Activated T-helper 2 cell treated with anti-CD3 and anti-CD28 coated beads, Interferon-gamma antibody, Interleukin-2, Interleukin-4, amounts not matched to agents 10 μg/mL and 5 μg/mL and 100 μg/mL, durations not matched to agents 14 hours and 24 hours and 36 hours (primary cell): ENCODE measurements at regions not wholly inside any gene's neighbourhood (a gene's known extent, or its start where the extent isn't known, plus 50 kb on each side); places are given as distances from the start of the nearest gene placed in this dataset.

Experiments
- DNase-seq: peaks from one replicate; pipeline ENCODE4 v3.0.0; 2021; ENCODE audit warnings: low spot score
- H3K27ac Mint-ChIP-seq: one replicate; pipeline ENCODE4 v1.8.0; 2021; ENCODE audit warnings: mixed read lengths
- H3K27me3 Mint-ChIP-seq: one replicate; pipeline ENCODE4 v1.8.0; 2021; ENCODE audit warnings: low read depth, mixed read lengths
- H3K36me3 Mint-ChIP-seq: one replicate; pipeline ENCODE4 v1.8.0; 2021; ENCODE audit warnings: low read depth, mixed read lengths
- H3K4me1 Mint-ChIP-seq: one replicate; pipeline ENCODE4 v1.8.0; 2021; ENCODE audit warnings: low read depth, mixed read lengths
- H3K4me3 Mint-ChIP-seq: one replicate; pipeline ENCODE4 v1.8.0; 2021; ENCODE audit warnings: low read depth, mild to moderate bottlenecking, moderate library complexity, mixed read lengths
- H3K9me3 Mint-ChIP-seq: one replicate; pipeline ENCODE4 v1.8.0; 2021; ENCODE audit warnings: mixed read lengths
- intact Hi-C: fragments of 100-400 bp; cut with micrococcal nuclease; formaldehyde crosslinking; loops from one replicate; pipeline ENCODE4 v1.15.1; 2023

DNA sequence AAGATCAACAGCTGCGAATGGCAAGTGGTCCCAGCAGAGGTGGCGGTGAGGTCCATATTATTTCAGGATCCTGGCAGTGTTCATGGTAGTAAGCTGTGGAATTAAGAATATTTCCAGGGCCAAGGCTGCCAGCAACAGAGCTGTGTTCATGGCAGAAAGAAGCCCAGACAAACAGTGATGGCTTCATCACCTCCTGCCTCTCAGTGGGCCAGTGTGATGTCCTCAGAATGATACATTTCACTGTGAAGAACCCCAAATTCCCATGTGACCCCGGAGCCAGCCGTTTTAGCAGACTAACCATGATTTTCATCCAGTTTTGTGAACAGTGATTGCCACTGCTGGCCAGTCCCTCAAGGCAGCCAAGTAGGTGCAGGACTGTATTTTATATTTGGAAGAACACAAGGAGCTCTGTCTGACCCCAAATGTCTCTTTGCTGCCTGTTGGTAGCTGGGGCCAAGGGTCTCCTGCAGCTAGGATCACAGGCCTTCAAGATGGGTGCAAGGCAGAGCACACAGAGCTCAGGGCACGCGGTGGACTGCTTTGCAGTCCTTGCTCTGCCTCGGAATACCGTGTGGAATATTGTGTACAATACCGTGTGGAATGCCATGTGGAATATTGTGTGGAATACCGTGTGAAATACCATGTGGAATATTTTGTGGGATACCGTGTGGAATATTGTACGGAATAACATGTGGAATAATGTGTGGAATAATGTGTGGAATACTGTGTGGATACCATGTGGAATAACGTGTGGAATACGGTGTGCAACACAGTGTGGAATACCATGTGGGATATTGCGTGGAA lies 132.3 kb upstream of the CHST15 start:
- no peaks in the 10 kb centered on the region for H3K27me3 Mint-ChIP-seq
- H3K36me3 Mint-ChIP-seq, result no peaks in the 10 kb centered on the region
- peak; percentile 43 for DNase-seq
- peaks cover 49% of the 10 kb centered on the region for H3K9me3 Mint-ChIP-seq
- H3K4me1 Mint-ChIP-seq, result peaks cover 10% of the 10 kb centered on the region
- no peak overlapping the region for H3K4me3 Mint-ChIP-seq
- H3K27ac Mint-ChIP-seq, result peak overlapping the region; percentile 3
- intact Hi-C loops, result loop anchor here (1.0 kb wide), 2 partner anchors 164 to 230 kb away; no protein-coding TSS in a partner anchor

DNA sequence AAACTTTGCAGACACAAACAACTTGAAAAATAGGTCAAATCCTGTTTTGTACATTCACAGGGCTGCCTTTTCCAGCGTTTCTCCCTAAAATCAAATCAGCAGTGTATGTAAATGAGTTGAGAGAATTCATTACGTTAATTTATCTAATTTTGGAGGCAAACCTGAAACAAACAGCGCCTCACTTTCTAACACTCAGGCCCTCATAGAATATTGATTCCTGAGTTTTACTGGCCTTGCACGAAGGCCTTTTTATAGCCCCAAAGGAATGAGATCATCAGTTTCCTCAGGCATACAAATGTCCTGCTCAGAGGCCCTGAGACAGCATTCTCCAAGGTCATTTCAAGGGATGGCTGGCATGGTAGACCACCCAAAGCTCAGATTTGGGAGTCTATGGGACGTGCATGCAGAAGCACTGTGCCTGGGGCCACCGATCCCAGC lies 131.7 kb upstream of the CHST15 start:
- Mint-ChIP-seq H3K9me3 (peaks cover 43% of the 10 kb centered on the region), H3K36me3 (no peaks in the 10 kb centered on the region)

DNA sequence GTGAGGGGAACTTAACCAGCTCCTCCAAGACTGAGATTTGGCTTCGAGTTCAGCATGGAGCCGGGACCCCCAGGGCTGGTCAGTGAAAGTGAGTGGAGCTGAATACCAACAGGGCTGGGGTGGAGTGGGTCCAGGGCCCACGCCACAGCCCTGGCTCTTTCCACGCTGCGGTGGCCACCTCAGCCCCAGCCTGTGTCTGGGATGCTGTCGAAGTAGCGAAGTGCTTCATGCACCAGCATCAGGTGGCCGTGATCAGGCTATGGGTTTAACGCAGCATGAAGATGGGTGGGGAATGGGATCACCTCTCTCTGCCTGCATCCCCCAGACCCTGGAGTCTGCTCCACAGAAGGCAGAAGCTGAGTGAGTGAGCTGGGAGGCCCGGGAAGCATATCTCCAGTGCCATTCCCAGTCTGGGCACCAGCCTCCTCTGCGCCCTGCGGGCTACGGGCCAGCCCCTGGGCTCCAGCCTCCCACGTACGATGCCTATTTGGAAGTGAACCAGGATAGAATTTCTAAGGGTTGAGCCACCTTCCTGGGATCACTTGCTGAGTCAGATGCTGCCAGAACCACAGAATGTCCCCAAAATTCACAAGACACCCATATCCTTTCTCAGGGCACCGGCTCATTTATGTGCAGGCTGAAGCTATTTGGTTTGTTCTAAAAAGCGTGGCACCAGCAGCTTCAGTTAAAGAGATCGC lies 131.1 kb upstream of the CHST15 start:
- Mint-ChIP-seq H3K36me3 (no peaks in the 10 kb centered on the region), H3K4me1 (peaks cover 14% of the 10 kb centered on the region), H3K27me3 (peaks cover 3% of the 10 kb centered on the region), H3K9me3 (peaks cover 37% of the 10 kb centered on the region), H3K27ac (no peak overlapping the region), H3K4me3 (no peak overlapping the region)
- intact Hi-C loops, result loop anchor here (1.0 kb wide), 2 partner anchors 165 to 229 kb away; no protein-coding TSS in a partner anchor
- DNase-seq, result no peak

More for the DNA sequence above, 131.7 kb upstream of the CHST15 start:
- peaks cover 14% of the 10 kb centered on the region for H3K4me1 Mint-ChIP-seq
- H3K27ac Mint-ChIP-seq, result no peak overlapping the region
- no peak overlapping the region for H3K4me3 Mint-ChIP-seq
- intact Hi-C loops, result loop anchor here (1.0 kb wide), 2 partner anchors 164 to 230 kb away; no protein-coding TSS in a partner anchor
- H3K27me3 Mint-ChIP-seq, result peaks cover under 1% of the 10 kb centered on the region
- no peak for DNase-seq

DNA sequence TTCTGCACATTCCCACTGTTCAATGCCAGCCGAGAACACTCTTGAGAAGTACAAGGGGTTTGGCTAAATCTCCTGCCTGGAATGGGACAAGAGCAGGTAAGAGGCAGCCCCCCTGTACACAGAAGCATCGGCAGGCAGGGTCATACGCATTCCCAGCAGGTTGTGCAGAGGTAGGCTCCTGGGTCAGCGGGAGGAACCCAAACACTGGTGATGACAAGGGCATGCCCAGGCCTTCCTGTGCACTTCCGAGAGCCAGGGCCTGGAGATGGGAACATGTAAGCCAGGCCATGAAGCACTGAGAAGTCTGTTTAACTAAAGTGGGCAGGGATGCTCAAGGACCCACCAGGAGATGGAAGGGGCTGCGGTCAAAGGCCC lies 130.3 kb upstream of the CHST15 start:
- H3K4me1 Mint-ChIP-seq, result peaks cover 14% of the 10 kb centered on the region
- intact Hi-C loops, result no loop called here
- no peak for DNase-seq
- peaks cover 3% of the 10 kb centered on the region for H3K27me3 Mint-ChIP-seq
- no peak overlapping the region for H3K4me3 Mint-ChIP-seq
- no peaks in the 10 kb centered on the region for H3K36me3 Mint-ChIP-seq
- H3K27ac Mint-ChIP-seq, result no peak overlapping the region
- peaks cover 29% of the 10 kb centered on the region for H3K9me3 Mint-ChIP-seq

DNA sequence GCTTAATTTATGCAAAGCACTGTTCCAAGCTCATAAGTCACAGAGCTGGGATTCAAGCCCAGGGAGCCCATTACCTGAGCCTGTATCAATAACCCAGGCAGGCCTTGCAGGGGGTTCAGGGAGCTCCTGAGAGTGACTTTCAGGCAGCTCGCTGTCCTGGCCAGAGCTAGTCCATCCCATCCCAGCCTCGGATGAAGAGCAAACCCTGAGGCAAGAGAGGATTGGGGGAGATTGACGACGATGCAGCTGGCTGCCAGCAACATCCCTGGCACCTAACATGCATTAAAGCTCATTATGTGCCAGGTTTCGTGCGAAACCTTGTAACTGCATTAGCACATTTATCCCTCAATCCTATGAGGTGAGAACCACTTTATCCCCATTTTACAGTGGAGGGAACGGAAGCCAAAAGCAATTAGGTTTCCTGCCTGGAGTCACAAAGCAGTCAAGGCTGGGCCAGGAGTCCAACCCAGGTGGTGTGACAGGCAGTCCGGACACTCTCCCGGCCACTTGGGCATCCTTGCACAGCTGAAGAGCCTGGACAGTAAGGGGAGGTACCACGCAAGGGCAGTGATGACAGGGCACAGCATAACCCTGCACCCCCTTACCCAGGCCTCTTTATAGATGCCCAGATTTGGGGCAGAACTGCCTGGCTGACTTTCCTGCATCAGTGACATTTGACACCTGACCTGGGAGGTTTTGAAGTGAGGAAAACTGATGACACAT lies 129.8 kb upstream of the CHST15 start:
- no peak overlapping the region for H3K27ac Mint-ChIP-seq
- H3K4me1 Mint-ChIP-seq, result peaks cover 14% of the 10 kb centered on the region
- no peak overlapping the region for H3K4me3 Mint-ChIP-seq
- peaks cover 24% of the 10 kb centered on the region for H3K9me3 Mint-ChIP-seq
- no peak for DNase-seq
- no peaks in the 10 kb centered on the region for H3K36me3 Mint-ChIP-seq
- peaks cover 3% of the 10 kb centered on the region for H3K27me3 Mint-ChIP-seq
- intact Hi-C loops, result no loop called here

DNA sequence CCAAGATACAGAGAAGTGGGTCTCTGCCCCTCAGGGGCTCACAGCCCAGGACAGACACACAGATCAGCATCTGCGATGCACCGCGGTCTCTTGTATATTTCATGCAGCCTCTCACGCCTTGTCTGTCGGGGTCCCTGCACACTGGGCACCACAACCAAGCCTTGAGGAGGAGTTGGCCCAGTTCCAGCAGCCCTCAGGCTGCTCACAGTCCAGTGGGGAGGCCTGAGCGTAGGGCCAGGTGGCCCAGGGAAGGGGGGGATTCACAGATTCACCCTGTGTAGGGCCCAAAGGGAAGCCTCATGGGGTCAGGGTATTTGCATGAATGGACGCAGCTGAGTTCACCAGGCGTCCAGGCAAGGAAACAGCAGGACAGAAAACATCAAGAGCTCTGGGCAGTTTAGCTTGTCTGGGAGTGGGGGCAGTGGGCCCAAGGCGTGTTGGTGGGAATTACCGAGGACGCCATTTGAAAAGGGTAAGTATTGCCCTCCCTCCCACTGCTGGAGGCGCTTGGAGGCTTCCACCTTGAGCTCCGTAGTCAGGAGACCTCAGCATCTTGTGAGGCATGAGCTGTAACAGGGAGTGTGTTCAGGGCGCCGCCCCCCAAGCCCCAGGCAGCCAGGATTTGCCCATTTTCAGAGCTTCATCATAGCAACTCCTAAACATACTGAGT lies 129.1 kb upstream of the CHST15 start:
- Mint-ChIP-seq H3K4me3 (no peak overlapping the region), H3K4me1 (peaks cover 14% of the 10 kb centered on the region), H3K36me3 (no peaks in the 10 kb centered on the region), H3K27ac (no peak overlapping the region), H3K9me3 (peaks cover 17% of the 10 kb centered on the region), H3K27me3 (peaks cover 3% of the 10 kb centered on the region)
- no peak for DNase-seq
- intact Hi-C loops, result no loop called here

DNA sequence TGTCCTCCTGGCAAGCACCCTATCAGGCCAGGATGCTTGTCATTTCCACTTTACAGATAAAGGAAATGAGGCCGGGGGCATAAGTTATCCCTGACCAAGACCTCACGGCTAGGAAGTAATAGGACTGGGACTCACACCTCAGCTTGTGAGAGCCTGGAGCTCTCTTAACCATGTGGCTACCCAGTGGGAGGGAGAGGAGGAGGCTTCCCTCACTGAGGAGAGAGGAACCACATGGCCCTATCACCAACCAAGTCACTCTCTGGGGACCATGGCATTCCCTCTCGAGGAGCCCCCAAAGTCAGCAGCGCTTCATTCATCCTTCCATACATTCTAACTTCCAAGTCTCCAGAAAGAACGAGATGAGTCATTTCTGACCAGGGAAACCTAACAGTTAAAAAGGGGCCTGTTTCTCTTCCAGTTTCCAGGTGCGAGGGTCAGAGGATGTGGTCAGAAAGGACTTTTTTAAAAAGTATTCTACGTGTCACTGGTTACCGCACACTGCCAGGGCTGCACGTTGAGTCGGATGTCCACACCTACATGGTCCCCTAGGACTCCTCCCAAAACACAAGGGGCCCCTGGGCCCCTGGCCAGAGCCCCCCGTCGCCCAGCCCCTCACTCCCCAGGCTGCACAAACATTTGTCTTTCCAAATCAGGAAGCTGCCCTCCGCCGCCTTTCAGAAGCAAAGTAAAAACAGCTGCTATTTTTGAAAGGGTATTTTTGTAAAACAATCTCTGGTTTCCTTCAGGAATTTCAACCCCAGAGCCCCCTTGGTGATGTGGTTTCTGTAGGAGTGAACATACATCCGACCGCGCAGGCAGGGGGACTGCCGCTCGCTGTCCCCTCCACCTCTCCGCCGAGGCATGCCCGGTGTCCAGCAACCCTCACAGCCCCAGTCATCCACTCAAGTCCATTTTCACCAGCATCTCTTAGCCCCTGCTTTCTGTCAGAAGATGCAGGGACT lies 128.2 kb upstream of the CHST15 start:
- no peak for DNase-seq
- Mint-ChIP-seq H3K27me3 (peaks cover 5% of the 10 kb centered on the region), H3K9me3 (peaks cover 9% of the 10 kb centered on the region), H3K36me3 (no peaks in the 10 kb centered on the region), H3K4me3 (no peak overlapping the region), H3K27ac (no peak overlapping the region), H3K4me1 (peaks cover 14% of the 10 kb centered on the region)
- intact Hi-C loops, result no loop called here

DNA sequence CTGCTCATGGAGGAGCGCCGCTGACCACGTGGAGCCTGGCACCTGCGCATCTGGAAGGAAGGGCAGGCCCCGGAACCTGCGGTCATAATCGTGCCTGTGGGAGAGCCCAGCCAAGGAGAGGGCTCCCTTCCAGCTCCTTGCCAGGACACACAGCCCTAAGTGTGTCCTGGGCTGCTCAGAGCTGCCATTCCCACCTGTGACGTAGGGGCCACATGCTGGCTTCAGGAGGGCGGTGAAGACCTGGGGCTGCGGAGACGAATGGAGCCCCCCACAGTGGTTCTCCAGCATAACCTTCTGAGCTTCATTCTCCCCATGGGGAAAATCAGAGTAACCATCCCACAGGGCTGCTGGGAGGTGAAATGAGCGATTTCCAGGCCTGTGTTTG lies 127.6 kb upstream of the CHST15 start:
- no peak for DNase-seq
- Mint-ChIP-seq H3K9me3 (peaks cover 3% of the 10 kb centered on the region), H3K27me3 (peaks cover 7% of the 10 kb centered on the region), H3K4me3 (no peak overlapping the region), H3K36me3 (no peaks in the 10 kb centered on the region), H3K27ac (no peak overlapping the region), H3K4me1 (peaks cover 14% of the 10 kb centered on the region)
- intact Hi-C loops, result no loop called here

DNA sequence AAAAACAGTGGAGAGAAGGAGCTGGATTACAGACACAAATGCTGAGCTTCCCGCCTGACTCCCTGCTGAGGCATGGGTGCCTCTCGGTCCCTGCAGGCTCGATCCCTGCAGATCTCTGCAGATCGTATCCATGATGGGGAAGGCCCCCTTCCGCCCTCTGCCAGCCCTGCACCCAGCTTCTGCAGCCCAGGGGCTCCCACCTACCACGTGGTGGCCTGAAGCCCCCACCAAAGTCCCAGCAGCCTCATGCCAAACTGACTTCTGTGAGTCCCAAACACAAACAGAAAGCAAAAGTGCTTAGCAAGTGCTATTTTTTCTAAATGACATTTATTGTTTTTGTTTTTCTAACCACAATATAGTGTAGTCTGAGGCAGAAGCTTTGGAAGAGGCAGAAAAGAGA lies 127.1 kb upstream of the CHST15 start:
- Mint-ChIP-seq H3K4me1 (peaks cover 12% of the 10 kb centered on the region), H3K36me3 (no peaks in the 10 kb centered on the region), H3K27me3 (peaks cover 7% of the 10 kb centered on the region), H3K4me3 (no peak overlapping the region), H3K9me3 (no peaks in the 10 kb centered on the region), H3K27ac (peak overlapping the region; percentile 28)
- intact Hi-C loops, result no loop called here
- DNase-seq, result no peak

DNA sequence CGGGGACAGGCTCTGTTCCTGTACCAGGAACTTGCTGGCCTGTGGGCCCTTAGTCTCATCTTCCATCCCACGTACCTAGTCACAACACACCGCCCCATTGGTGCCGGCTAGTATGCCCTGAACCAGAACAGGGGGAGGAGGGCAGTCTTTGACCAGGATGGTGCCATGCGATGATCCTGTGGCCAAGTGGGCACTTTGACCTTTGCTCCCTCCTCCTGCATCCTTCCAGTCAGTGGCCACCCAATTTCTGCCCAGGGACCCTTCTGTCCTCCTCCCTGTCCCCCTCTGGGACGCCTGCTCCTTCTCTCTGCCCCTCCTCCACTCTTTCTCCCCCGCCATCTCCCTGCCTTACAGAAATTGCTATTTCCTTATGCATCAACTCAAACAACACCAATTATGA lies 126.3 kb upstream of the CHST15 start:
- Mint-ChIP-seq H3K4me3 (no peak overlapping the region), H3K27me3 (peaks cover 7% of the 10 kb centered on the region), H3K4me1 (peaks cover 12% of the 10 kb centered on the region), H3K36me3 (no peaks in the 10 kb centered on the region), H3K9me3 (no peaks in the 10 kb centered on the region), H3K27ac (no peak overlapping the region)
- intact Hi-C loops, result no loop called here
- DNase-seq, result no peak

DNA sequence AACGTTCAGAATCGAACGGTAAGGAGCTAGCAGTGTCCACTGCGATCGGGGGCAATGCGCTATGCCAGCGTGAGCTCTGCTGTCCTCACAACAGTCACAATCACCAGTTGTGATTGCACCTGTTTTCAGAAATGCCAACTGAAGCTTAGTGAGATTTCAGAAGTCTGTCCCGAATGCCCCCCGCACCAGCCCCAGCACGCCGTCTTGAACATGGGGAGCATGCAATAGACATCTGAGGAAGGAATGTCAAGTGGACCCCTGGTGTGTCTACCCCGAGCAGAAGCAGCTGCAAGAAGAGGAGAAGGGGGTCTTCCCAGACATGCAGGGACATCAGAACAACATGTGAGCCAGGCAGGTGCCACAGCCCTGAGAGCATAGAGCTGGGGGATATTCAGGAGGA lies 125.7 kb upstream of the CHST15 start:
- Mint-ChIP-seq H3K9me3 (no peaks in the 10 kb centered on the region), H3K27ac (no peak overlapping the region), H3K36me3 (no peaks in the 10 kb centered on the region), H3K27me3 (peaks cover 7% of the 10 kb centered on the region), H3K4me1 (peaks cover 12% of the 10 kb centered on the region), H3K4me3 (no peak overlapping the region)
- intact Hi-C loops, result no loop called here
- no peak for DNase-seq
